GM19023 (cell line): ENCODE measurements at regions not wholly inside any gene's neighbourhood (a gene's known extent, or its start where the extent isn't known, plus 50 kb on each side); places are given as distances from the start of the nearest gene placed in this dataset.

ENCODE experiments used
- ATAC-seq: cut with Tn5 transposase; IDR thresholded peaks from one replicate; pipeline ENCODE4 v1.9.1; 2021; ENCODE audit warnings: mild to moderate bottlenecking, moderate library complexity; ENCODE audit not compliant: unreplicated experiment

DNA sequence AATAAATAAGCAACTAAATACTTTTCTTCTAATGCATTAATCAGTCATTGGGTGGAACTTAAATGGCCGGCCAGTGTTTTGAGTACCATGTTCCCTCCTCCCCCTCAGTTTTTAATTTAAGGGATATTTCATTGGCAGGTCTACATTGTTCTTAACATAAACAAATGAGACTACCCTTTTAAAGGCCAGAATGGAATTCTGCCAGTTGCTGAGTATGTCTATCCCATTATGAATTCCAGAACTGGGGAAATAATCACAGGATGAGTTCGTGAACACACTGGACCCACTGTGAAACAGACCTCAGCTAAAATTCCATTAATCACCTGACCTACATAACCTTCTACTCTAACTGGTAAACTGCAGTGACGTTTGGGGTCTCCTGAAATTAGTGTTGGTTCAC is 305.5 kb upstream of the PKN2 start:
- no peak for ATAC-seq

- no peak for ATAC-seq
These were observed 289.1 kb upstream of the PKN2 start for GRCh38 chr1:88394958-88395357.

DNA sequence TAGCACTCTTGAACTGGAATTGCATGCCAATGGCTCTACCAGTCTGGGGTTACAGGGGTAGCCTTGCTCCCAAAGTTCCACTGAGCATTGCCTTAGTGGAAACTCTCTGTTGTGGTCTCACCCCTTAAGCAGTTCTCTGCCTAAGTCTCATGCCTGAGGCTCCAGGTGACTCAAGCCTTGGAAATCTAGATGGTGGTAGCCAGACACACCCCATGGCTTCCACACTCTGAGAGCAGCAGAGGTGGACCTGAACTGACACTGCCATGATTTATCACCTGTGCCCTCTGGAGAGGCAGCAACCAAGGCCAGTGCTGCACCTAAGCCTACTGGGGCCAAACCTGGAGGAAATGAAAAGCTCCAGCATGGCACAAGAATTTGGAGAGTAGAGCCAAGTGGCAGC is 285.7 kb upstream of the PKN2 start:
- no peak for ATAC-seq

DNA sequence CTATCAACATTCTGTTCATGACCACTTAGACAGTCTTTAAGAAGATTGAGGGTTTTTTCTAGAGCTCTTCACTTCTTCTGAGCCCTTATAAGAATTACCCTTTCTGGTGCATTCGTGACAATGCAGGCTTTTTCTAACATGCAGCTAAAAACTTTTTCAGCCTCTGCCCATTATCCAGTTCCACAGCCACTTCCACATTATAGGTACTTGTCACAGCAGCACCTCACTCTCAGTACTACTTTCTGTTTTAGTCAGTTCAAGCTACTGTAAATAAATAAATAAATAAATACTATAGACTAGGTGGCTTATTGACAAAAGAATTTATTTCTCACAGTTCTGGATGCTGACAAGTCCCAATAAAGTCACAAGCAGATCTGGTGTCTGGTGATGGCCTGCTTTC is 284.4 kb upstream of the PKN2 start:
- peak; percentile 53 for ATAC-seq

DNA sequence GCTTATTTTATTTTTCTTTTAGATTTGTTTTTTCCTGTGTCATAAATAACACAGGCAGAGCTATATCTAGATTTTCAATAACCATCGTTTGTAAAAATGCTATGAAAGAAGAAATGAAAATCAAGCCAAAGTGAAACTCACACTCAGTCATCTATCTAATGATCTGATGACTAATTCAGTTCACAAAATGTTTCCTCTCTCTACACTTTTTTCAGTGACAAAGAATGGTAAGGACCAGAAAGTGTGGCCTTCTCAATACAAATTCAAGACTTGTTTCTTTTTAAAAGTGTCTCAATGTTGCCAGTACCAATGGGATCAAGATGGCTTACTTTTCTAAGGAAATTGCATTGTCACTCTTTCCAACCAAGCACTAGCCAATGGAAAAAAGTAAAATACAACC is 282.8 kb upstream of the PKN2 start:
- peak; percentile 83 for ATAC-seq

DNA sequence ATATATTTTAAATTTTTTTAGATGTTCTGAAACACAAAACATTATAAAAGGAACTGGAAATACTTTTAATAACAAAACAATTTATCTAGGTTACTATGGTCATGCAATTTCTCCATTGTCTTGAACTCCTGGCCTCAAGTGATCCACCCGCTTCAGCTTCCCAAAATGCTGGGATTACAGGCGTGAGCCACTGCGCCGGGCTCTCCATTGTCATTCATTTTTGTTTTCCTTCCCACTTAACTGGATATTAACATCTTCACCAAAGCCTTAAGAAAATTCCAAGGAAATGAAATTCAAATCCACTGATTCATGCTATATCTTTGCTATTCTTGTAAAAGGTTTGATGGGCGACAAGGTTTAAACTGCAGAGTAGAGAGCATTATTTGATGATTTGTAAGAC is 279.5 kb upstream of the PKN2 start:
- no peak for ATAC-seq

DNA sequence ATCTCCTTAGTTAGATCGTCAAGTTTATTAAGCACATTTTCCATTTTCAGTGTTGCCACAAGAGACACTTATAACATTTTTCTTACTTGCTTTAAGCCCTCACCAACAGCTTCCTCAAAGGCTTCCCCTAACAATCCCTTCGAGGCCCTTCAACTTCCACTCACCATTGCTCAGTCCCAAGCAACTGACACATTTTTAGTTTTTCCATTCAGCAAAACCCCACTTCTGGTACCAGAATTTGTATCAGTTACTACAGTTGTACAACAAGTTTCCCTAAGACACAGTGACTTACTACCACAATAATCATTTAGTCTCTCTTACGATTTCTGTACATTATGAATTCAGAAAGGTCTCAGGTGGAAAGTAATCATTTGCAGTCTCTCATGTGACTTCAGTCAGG is 276.8 kb upstream of the PKN2 start:
- ATAC-seq: no peak

DNA sequence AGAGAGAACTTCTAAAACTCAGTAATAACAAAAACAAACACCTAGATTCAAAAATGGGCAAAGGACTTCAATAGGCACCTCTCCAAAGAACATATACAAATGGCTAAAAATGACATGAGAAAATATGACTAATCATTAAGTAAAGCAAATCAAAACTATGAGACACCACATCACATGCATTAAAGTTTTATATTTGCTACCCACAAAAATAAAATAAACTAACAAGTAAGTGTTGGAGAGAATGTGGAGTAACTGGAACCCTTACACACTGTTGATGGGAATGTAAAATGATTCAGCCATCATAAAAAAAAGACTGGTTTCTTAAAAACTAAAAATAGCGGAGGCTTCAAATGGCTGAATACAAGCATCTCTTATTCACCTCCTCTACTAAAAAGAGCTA is 262.1 kb upstream of the PKN2 start:
- ATAC-seq: no peak

GRCh38 chr1:88433556-88433955 is 250.5 kb upstream of the PKN2 start:
- no peak for ATAC-seq

DNA sequence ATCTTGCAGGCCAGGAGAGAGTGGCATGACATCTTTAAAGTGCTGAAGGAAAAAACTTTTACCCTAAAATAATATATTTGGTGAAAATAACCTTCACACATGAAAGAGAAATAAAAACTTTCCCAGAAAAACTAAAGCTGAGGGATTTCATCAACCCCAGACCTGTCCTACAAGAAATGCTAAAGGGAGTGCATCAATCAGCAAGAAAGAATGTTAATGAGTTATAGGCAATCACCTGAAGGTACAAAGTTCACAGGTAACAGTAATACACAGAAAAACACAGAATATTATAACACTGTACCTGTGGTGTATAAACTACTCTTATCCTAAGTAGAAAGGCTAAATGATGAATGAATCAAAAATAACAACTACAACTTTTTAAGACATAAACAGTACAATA is 249.2 kb upstream of the PKN2 start:
- no peak for ATAC-seq

DNA sequence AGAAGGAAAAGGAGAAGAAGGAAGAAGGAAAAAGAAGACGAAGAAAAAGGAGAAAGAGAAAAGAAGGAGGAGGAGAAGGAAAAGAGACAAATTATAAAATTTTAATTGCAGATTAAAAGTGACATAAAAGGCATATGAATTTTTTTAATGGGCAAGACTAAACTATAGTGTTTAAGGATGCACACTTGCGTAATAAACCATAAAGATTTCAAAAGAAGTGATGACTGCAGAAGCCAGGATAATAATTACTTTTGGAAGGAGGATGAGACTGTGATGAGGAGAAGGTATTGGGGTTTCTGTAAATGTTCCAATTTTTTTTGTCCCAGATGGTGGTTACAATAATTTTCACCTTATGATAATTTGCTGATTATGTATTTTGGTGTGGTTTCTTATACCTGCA is 243.1 kb upstream of the PKN2 start:
- ATAC-seq: no peak

- no peak for ATAC-seq
These were observed 232.2 kb upstream of the PKN2 start for GRCh38 chr1:88451856-88452255.

GRCh38 chr1:88453295-88453694 is 230.8 kb upstream of the PKN2 start:
- ATAC-seq: no peak

GRCh38 chr1:88454781-88455180 is 229.3 kb upstream of the PKN2 start:
- ATAC-seq: no peak

- no peak for ATAC-seq
These were observed 228.3 kb upstream of the PKN2 start for GRCh38 chr1:88455621-88456256.

GRCh38 chr1:88457197-88457596 is 226.9 kb upstream of the PKN2 start:
- no peak for ATAC-seq

GRCh38 chr1:88461007-88461406 is 223.1 kb upstream of the PKN2 start:
- no peak for ATAC-seq

- ATAC-seq: no peak
These were observed 222.0 kb upstream of the PKN2 start for GRCh38 chr1:88462096-88462487.

- ATAC-seq: no peak
These were observed 221.4 kb upstream of the PKN2 start for GRCh38 chr1:88462488-88463261.

GRCh38 chr1:88463401-88463985 is 220.6 kb upstream of the PKN2 start:
- ATAC-seq: no peak

DNA sequence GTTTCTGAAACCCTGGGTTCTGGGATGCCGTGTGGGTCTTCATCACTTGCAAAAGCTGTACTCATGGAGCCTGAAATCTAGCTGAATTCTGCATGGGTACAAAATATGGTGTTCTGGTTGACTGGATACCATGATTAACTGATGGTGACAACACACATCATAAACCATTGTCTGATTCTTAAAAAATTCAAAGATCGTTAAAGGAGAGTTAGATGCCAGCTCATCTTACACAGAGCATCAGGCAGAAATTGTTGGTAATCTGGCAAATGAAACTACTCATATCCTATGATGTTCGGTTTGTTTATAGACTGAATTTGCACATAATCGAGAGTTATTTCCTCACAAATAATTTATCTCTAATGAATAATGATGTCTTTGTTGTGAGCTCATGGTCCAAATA is 218.1 kb upstream of the PKN2 start:
- ATAC-seq: no peak

DNA sequence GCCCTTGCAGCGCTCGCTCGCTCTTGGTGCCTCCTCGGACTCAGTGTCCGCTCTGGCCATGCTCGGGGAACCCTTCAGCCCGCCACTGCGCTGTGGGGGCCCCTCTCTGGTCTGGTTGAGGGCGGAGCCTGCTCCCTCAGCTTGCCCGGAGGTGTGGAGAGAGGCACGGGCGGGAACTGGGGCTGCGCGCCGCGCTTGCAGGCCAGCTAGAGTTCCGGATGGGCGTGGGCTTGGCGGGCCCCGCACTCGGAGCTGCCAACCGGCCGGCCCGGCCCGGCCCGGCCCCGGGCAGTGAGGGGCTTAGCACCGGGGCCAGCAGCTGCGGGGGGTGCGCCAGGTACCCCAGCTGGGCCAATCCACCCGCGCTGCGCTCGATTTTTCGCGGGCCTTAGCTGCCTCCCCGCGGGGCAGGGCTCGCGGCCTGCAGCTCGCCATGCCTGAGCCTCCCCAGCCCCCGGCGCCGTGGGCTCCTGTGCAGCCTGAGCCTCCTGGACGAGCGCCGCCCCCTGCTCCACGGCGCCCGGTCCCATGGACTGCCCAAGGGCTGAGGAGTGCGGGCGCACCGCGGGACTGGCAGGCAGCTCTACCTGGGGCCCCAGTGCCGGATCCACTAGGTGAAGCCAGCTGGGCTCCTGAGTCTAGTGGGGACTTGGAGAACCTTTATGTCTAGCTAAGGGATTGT is 217.0 kb upstream of the PKN2 start:
- no peak for ATAC-seq
